ENCODE measurements at regions not wholly inside any gene's neighbourhood (a gene's known extent, or its start where the extent isn't known, plus 50 kb on each side); places are given as distances from the start of the nearest gene placed in this dataset.

DNA sequence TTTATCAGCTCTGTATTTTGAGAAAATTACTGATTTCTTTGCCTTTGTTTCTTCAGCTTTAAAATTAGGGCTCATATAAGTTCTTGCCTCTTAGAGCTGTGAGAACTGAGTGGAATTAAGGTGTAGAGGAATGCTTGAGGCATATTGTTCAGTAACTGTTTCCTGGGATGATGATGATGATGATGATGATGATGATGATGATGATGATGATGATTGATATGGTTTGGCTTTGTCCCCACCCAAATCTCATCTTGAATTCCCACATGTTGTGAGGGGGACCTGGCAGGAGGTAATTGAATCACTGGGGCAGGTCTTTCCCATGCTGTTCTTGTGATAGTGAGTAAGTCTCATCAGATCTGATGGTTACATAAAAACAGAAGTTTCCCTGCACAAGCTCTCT is 118.7 kb downstream of the CHRM3 start:
- H3K79me2 ChIP-seq (ENCODE audit: control insufficient read depth, insufficient read depth, low read length) = no peaks in the 10 kb centered on the region
- H3K27ac ChIP-seq (ENCODE audit: extremely low read depth, low read depth, low read length) = no peak overlapping the region
- H4K20me1 ChIP-seq (replicated peaks; ENCODE audit: control insufficient read depth, insufficient read depth, low read length) = no peaks in the 10 kb centered on the region
- no peaks in the 10 kb centered on the region for H3K9me3 ChIP-seq (replicated peaks; ENCODE audit: control insufficient read depth, insufficient read depth, low read depth, low read length)
- ATAC-seq (no peak), FAIRE-seq (no peak), DNase-seq (ENCODE audit: extremely low read depth in 1 of 4, low spot score in 3 of 4) (no peak)
- in situ Hi-C loops (cut with MboI) = no loop called here
- no peaks in the 10 kb centered on the region for H3K36me3 ChIP-seq (ENCODE audit: control insufficient read depth, insufficient read depth, low read length)
- no peaks in the 10 kb centered on the region for H3K4me1 ChIP-seq (replicated peaks in 1 of 2; ENCODE audit: control insufficient read depth in 2 of 2, insufficient read depth in 2 of 2, low read length in 2 of 2)
- POLR2A ChIA-PET = no interaction called here
- no peak overlapping the region for H3K4me2 ChIP-seq (ENCODE audit: insufficient read depth, low read length)
- no peak overlapping the region for H3K4me3 ChIP-seq
- no peak overlapping the region for H2AFZ ChIP-seq (ENCODE audit: low read depth, low read length)
- CTCF ChIA-PET (ENCODE audit: low intra/inter-chr PET ratio) = no interaction called here
- H3K9me1 ChIP-seq (ENCODE audit: control insufficient read depth, insufficient read depth, low read length) = no peaks in the 10 kb centered on the region
- H3K27me3 ChIP-seq (ENCODE audit: control insufficient read depth in 2 of 2, insufficient read depth in 2 of 2, low read length in 2 of 2) = no peaks in the 10 kb centered on the region
- intact Hi-C loops (cut with micrococcal nuclease) = no loop called here
- H3K9ac ChIP-seq (ENCODE audit: insufficient read depth in 1 of 2, low read depth in 2 of 2, low read length in 2 of 2) = no peak overlapping the region
- TF ChIP-seq GATA2 (CRISPR knock-in tag; IDR thresholded peaks at IDR 0.05) (no peak), CC2D1A (IDR thresholded peaks at IDR 0.05) (no peak), ZNF124 (CRISPR knock-in tag; IDR thresholded peaks at IDR 0.05) (no peak), NCOR1 (IDR thresholded peaks at IDR 0.05) (no peak), FOSL1 (tag; conservative IDR thresholded peaks at IDR 0.05) (no peak), POLR2H (tag; IDR thresholded peaks at IDR 0.05; ENCODE audit: low read depth) (no peak), EZH2 (IDR thresholded peaks at IDR 0.05; ENCODE audit: borderline replicate concordance, low read depth, low read length) (no peak), RFX7 (CRISPR knock-in tag; IDR thresholded peaks at IDR 0.05) (no peak)
- TF ChIP-seq, protein P1, sequence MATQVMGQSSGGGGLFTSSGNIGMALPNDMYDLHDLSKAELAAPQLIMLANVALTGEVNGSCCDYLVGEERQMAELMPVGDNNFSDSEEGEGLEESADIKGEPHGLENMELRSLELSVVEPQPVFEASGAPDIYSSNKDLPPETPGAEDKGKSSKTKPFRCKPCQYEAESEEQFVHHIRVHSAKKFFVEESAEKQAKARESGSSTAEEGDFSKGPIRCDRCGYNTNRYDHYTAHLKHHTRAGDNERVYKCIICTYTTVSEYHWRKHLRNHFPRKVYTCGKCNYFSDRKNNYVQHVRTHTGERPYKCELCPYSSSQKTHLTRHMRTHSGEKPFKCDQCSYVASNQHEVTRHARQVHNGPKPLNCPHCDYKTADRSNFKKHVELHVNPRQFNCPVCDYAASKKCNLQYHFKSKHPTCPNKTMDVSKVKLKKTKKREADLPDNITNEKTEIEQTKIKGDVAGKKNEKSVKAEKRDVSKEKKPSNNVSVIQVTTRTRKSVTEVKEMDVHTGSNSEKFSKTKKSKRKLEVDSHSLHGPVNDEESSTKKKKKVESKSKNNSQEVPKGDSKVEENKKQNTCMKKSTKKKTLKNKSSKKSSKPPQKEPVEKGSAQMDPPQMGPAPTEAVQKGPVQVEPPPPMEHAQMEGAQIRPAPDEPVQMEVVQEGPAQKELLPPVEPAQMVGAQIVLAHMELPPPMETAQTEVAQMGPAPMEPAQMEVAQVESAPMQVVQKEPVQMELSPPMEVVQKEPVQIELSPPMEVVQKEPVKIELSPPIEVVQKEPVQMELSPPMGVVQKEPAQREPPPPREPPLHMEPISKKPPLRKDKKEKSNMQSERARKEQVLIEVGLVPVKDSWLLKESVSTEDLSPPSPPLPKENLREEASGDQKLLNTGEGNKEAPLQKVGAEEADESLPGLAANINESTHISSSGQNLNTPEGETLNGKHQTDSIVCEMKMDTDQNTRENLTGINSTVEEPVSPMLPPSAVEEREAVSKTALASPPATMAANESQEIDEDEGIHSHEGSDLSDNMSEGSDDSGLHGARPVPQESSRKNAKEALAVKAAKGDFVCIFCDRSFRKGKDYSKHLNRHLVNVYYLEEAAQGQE (IDR thresholded peaks at IDR 0.05; ENCODE audit: borderline replicate concordance) = no peak
- TF ChIP-seq, protein P1 (CRISPR knock-in tag; IDR thresholded peaks at IDR 0.05; ENCODE audit: low read depth) = no peak
- TF ChIP-seq, protein P2, sequence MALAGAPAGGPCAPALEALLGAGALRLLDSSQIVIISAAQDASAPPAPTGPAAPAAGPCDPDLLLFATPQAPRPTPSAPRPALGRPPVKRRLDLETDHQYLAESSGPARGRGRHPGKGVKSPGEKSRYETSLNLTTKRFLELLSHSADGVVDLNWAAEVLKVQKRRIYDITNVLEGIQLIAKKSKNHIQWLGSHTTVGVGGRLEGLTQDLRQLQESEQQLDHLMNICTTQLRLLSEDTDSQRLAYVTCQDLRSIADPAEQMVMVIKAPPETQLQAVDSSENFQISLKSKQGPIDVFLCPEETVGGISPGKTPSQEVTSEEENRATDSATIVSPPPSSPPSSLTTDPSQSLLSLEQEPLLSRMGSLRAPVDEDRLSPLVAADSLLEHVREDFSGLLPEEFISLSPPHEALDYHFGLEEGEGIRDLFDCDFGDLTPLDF (CRISPR knock-in tag; IDR thresholded peaks at IDR 0.05) = no peak
- TF ChIP-seq, protein P3, sequence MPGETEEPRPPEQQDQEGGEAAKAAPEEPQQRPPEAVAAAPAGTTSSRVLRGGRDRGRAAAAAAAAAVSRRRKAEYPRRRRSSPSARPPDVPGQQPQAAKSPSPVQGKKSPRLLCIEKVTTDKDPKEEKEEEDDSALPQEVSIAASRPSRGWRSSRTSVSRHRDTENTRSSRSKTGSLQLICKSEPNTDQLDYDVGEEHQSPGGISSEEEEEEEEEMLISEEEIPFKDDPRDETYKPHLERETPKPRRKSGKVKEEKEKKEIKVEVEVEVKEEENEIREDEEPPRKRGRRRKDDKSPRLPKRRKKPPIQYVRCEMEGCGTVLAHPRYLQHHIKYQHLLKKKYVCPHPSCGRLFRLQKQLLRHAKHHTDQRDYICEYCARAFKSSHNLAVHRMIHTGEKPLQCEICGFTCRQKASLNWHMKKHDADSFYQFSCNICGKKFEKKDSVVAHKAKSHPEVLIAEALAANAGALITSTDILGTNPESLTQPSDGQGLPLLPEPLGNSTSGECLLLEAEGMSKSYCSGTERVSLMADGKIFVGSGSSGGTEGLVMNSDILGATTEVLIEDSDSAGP (CRISPR knock-in tag; IDR thresholded peaks at IDR 0.05) = no peak
- BruUV-seq (replicated peaks) = no TSS peak

Measured in K562 (cell line).